ENCODE measurements at regions not wholly inside any gene's neighbourhood (a gene's known extent, or its start where the extent isn't known, plus 50 kb on each side); places are given as distances from the start of the nearest gene placed in this dataset.
"Not testable (repeated sequence)": the region's sequence is repeated elsewhere in the genome, so short reads cannot be mapped to it uniquely, and the experiment has no call there.

- DNase-seq = no peak
Measured at GRCh38 chr3:76442374-76442915, 597.5 kb upstream of the ROBO2 start.

- DNase-seq = no peak
Measured at GRCh38 chr3:76456322-76456721, 583.6 kb upstream of the ROBO2 start.

- DNase-seq = no peak
Measured at GRCh38 chr3:76463501-76463900, 576.4 kb upstream of the ROBO2 start.

- DNase-seq = no peak
Measured at GRCh38 chr3:76470285-76470684, 569.6 kb upstream of the ROBO2 start.

GRCh38 chr3:76474632-76475031 is 565.3 kb upstream of the ROBO2 start:
- no peak for DNase-seq

GRCh38 chr3:76479161-76479650 is 560.7 kb upstream of the ROBO2 start:
- DNase-seq = no peak

GRCh38 chr3:76482510-76482909 is 557.4 kb upstream of the ROBO2 start:
- DNase-seq = no peak

- no peak for DNase-seq
Measured at GRCh38 chr3:76487446-76487845, 552.5 kb upstream of the ROBO2 start.

- DNase-seq = no peak
Measured at GRCh38 chr3:76490064-76490463, 549.8 kb upstream of the ROBO2 start.

GRCh38 chr3:76495216-76495615 is 544.7 kb upstream of the ROBO2 start:
- no peak for DNase-seq

GRCh38 chr3:76497636-76498035 is 542.3 kb upstream of the ROBO2 start:
- DNase-seq = no peak

GRCh38 chr3:76500746-76501275 is 539.1 kb upstream of the ROBO2 start:
- DNase-seq = no peak

- no peak for DNase-seq
Measured at GRCh38 chr3:76501315-76501714, 538.6 kb upstream of the ROBO2 start.

GRCh38 chr3:76502076-76502475 is 537.8 kb upstream of the ROBO2 start:
- DNase-seq = no peak

GRCh38 chr3:76505202-76505845 is 534.6 kb upstream of the ROBO2 start:
- no peak for DNase-seq

GRCh38 chr3:76509179-76509830 is 530.6 kb upstream of the ROBO2 start:
- DNase-seq = no peak

GRCh38 chr3:76514836-76515235 is 525.1 kb upstream of the ROBO2 start:
- no peak for DNase-seq

- DNase-seq = no peak
Measured at GRCh38 chr3:76523337-76523736, 516.6 kb upstream of the ROBO2 start.

GRCh38 chr3:76525726-76526125 is 514.2 kb upstream of the ROBO2 start:
- no peak for DNase-seq

- DNase-seq = no peak
Measured at GRCh38 chr3:76527773-76528172, 512.1 kb upstream of the ROBO2 start.

- no peak for DNase-seq
Measured at GRCh38 chr3:76532158-76532822, 507.6 kb upstream of the ROBO2 start.

GRCh38 chr3:76533710-76534109 is 506.2 kb upstream of the ROBO2 start:
- not testable (repeated sequence) for DNase-seq

- not testable (repeated sequence) for DNase-seq
Measured at GRCh38 chr3:76537857-76538256, 502.0 kb upstream of the ROBO2 start.

- DNase-seq = no peak
Measured at GRCh38 chr3:76547674-76548073, 492.2 kb upstream of the ROBO2 start.

Measured in NCI-H2081 treated with DMSO at 0.1 percent for 48 hours (cell line).